MM.1S (cell line): ENCODE measurements at regions not wholly inside any gene's neighbourhood (a gene's known extent, or its start where the extent isn't known, plus 50 kb on each side); places are given as distances from the start of the nearest gene placed in this dataset.

Source experiments
- CTCF ChIP-seq: fragments of 300-600 bp; sonication (generic); IDR thresholded peaks from 2 replicates; pipeline ENCODE4 v1.5.1; 2016; ENCODE audit warnings: antibody characterized with exemption, low read length, mixed read lengths
- EZH2phosphoT487 ChIP-seq: fragments of 300-600 bp; sonication (generic); IDR thresholded peaks from 2 replicates; pipeline ENCODE4 v1.6.1; 2018; ENCODE audit warnings: antibody characterized with exemption, low read length

- TF ChIP-seq EZH2phosphoT487: no peak
- TF ChIP-seq CTCF: no peak
Measured at GRCh38 chr13:106117640-106118039, 417.8 kb downstream of the EFNB2 start.
